ENCODE measurements at regions not wholly inside any gene's neighbourhood (a gene's known extent, or its start where the extent isn't known, plus 50 kb on each side); places are given as distances from the start of the nearest gene placed in this dataset.

- CTCF ChIA-PET: no interaction called here
- Histone ChIP-seq H4K20me1 (ENCODE audit: control insufficient read depth, insufficient read depth) (no peaks in the 10 kb centered on the region; the same call in 1 of the 2 replicates), H3K4me3 (no peak overlapping the region), H3K27me3 (replicated peaks in 1 of 2; ENCODE audit: control insufficient read depth in 2 of 2, insufficient read depth in 2 of 2, low read length in 1 of 2) (no peaks in the 10 kb centered on the region), H3K36me3 (ENCODE audit: control insufficient read depth in 2 of 2, insufficient read depth in 2 of 2, low read length in 1 of 2) (no peaks in the 10 kb centered on the region), H3K9me3 (replicated peaks; ENCODE audit: control insufficient read depth, insufficient read depth, low read length) (no peaks in the 10 kb centered on the region; the same call in 2 of the 3 replicates), H3K9ac (ENCODE audit: control insufficient read depth, insufficient read depth, low read length) (no peak overlapping the region), H3K4me2 (ENCODE audit: control insufficient read depth, insufficient read depth) (no peak overlapping the region), H3K79me2 (ENCODE audit: control insufficient read depth, insufficient read depth, low read length) (no peaks in the 10 kb centered on the region), H3K27ac (ENCODE audit: control insufficient read depth, insufficient read depth) (no peak overlapping the region), H3K4me1 (ENCODE audit: control insufficient read depth, insufficient read depth, low read length) (no peaks in the 10 kb centered on the region), H2AFZ (ENCODE audit: control insufficient read depth, low read depth, low read length) (no peak overlapping the region)
- SMC1A ChIA-PET (ENCODE audit: uncharacterized antibody, unreplicated experiment): interaction anchor here (0.6 to 1.7 kb wide), 3 partner anchors 12 to 1783 kb away, joined by 3 to 4 read pairs (median 3); no protein-coding TSS in a partner anchor
- WGBS (ENCODE audit: insufficient coverage, insufficient replicate concordance, low lambda C conversion rate, missing lambda C conversion rate): 38% methylated on average over 5 of the region's 5 CpGs
- TF ChIP-seq LARP7 (IDR thresholded peaks at IDR 0.05): no peak
- BruUV-seq (replicated peaks): no TSS peak
- RAD21 ChIA-PET (ENCODE audit: unreplicated experiment): no interaction called here
- no peak for FAIRE-seq
- POLR2A ChIA-PET: no interaction called here
- intact Hi-C loops (cut with micrococcal nuclease; ENCODE audit: unreplicated experiment) (no loop called here), in situ Hi-C loops (cut with MboI) (no loop called here)
- DNase-seq (ENCODE audit: low read depth, low spot score): no peak
- no peak for ATAC-seq
Observed at GRCh38 chr6:71406865-71407860, 118.6 kb downstream of the OGFRL1 start.

- FAIRE-seq (no peak), DNase-seq (ENCODE audit: low read depth, low spot score) (no peak), ATAC-seq (no peak)
- H3K4me2 ChIP-seq (ENCODE audit: control insufficient read depth, insufficient read depth): no peak overlapping the region
- no peaks in the 10 kb centered on the region; the same call in 1 of the 2 replicates for H4K20me1 ChIP-seq (ENCODE audit: control insufficient read depth, insufficient read depth)
- ChIA-PET SMC1A (ENCODE audit: uncharacterized antibody, unreplicated experiment) (interaction anchor here (1.2 to 1.7 kb wide), 2 partner anchors 14 to 17 kb away, joined by 3 read pairs; no protein-coding TSS in a partner anchor), RAD21 (ENCODE audit: unreplicated experiment) (no interaction called here), POLR2A (no interaction called here), CTCF (no interaction called here)
- H3K79me2 ChIP-seq (ENCODE audit: control insufficient read depth, insufficient read depth, low read length): no peaks in the 10 kb centered on the region
- no peak overlapping the region for H3K4me3 ChIP-seq
- BruUV-seq (replicated peaks): no TSS peak
- TF ChIP-seq SP1 (IDR thresholded peaks at IDR 0.05; ENCODE audit: low read depth, low read length) (no peak), ZNF687 (IDR thresholded peaks at IDR 0.05) (no peak), SMAD1 (IDR thresholded peaks at IDR 0.05; ENCODE audit: low read depth, partially characterized antibody) (no peak)
- H2AFZ ChIP-seq (ENCODE audit: control insufficient read depth, low read depth, low read length): no peak overlapping the region
- intact Hi-C loops (cut with micrococcal nuclease; ENCODE audit: unreplicated experiment): no loop called here
- H3K9me3 ChIP-seq (replicated peaks; ENCODE audit: control insufficient read depth, insufficient read depth, low read length): no peaks in the 10 kb centered on the region; the same call in 2 of the 3 replicates
- H3K27me3 ChIP-seq (replicated peaks in 1 of 2; ENCODE audit: control insufficient read depth in 2 of 2, insufficient read depth in 2 of 2, low read length in 1 of 2): no peaks in the 10 kb centered on the region
- no peak overlapping the region for H3K27ac ChIP-seq (ENCODE audit: control insufficient read depth, insufficient read depth)
- in situ Hi-C loops (cut with MboI): no loop called here
- no peaks in the 10 kb centered on the region for H3K4me1 ChIP-seq (ENCODE audit: control insufficient read depth, insufficient read depth, low read length)
- H3K36me3 ChIP-seq (ENCODE audit: control insufficient read depth in 2 of 2, insufficient read depth in 2 of 2, low read length in 1 of 2): no peaks in the 10 kb centered on the region
- no peak overlapping the region for H3K9ac ChIP-seq (ENCODE audit: control insufficient read depth, insufficient read depth, low read length)
- 100% methylated on average over 1 of the region's 1 CpG for WGBS (ENCODE audit: insufficient coverage, insufficient replicate concordance, low lambda C conversion rate, missing lambda C conversion rate)
Observed at GRCh38 chr6:71408787-71409723, 120.4 kb downstream of the OGFRL1 start.
